ENCODE measurements at regions not wholly inside any gene's neighbourhood (a gene's known extent, or its start where the extent isn't known, plus 50 kb on each side); places are given as distances from the start of the nearest gene placed in this dataset.

GRCh38 chr14:87698481-87698880 is 294.5 kb downstream of the GALC start:
- no peak overlapping the region for H3K27ac ChIP-seq
- no peak for TF ChIP-seq CTCF (conservative IDR thresholded peaks at IDR 0.05)
- TF ChIP-seq ZFX (IDR thresholded peaks at IDR 0.05), result no peak

- no peak overlapping the region for H3K27ac ChIP-seq
- TF ChIP-seq ZFX (IDR thresholded peaks at IDR 0.05) (no peak), CTCF (conservative IDR thresholded peaks at IDR 0.05) (no peak)
Observed at GRCh38 chr14:87696485-87696884, 296.5 kb downstream of the GALC start.

GRCh38 chr14:87691042-87691881 is 301.7 kb downstream of the GALC start:
- no peak overlapping the region for H3K27ac ChIP-seq
- TF ChIP-seq ZFX (IDR thresholded peaks at IDR 0.05), result no peak
- no peak for TF ChIP-seq CTCF (conservative IDR thresholded peaks at IDR 0.05)

- H3K27ac ChIP-seq, result no peak overlapping the region
- TF ChIP-seq ZFX (IDR thresholded peaks at IDR 0.05), result no peak
- TF ChIP-seq CTCF (conservative IDR thresholded peaks at IDR 0.05), result no peak
Observed at GRCh38 chr14:87690076-87690613, 302.8 kb downstream of the GALC start.

DNA sequence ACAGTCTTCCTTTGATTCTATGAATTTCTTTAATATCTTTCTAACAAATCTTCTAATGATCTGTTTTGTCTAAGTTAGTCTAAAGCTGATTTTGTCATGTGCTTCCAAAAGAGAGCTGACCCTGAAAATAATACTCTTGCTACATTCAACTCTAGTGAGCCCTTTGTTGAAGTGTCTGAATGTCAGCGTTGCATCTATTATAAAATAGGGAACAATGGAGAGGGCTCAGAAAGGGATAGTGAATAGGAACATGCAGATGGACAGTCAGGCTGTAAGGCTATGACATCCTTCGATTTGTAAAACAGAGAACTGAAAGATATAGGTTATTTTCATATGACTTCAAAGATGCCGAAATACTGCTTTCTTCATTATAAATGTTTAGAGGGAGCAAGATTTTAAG is 304.5 kb downstream of the GALC start:
- H3K27ac ChIP-seq, result no peak overlapping the region
- TF ChIP-seq CTCF (conservative IDR thresholded peaks at IDR 0.05) (no peak), ZFX (IDR thresholded peaks at IDR 0.05) (no peak)

- TF ChIP-seq ZFX (IDR thresholded peaks at IDR 0.05), result no peak
- TF ChIP-seq CTCF (conservative IDR thresholded peaks at IDR 0.05), result no peak
- no peak overlapping the region for H3K27ac ChIP-seq
Observed at GRCh38 chr14:87687420-87687819, 305.6 kb downstream of the GALC start.

DNA sequence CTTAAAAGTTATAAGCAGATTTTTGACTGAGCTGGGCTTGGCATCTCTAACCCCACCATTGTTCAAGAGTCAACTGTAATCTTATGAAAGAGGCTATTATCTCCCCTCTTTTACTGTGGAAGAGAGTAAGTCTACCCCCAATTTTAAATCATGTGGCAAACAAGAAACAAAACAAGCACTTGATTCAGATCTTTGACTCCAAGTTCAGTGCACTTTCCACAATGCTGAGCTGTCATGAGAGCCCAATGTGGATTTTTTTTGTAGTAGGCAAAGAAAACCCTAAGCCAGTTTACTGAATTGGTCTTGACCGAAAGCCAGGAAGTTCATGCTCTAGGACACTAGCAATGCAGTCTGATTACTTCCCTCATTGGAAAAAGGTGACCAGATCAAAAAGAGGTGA is 306.2 kb downstream of the GALC start:
- TF ChIP-seq ZFX (IDR thresholded peaks at IDR 0.05), result no peak
- TF ChIP-seq CTCF (conservative IDR thresholded peaks at IDR 0.05), result no peak
- H3K27ac ChIP-seq, result no peak overlapping the region

All from C4-2B (cell line).